Hippocampal formation (tissue), 2 donors: ENCODE measurements at regions not wholly inside any gene's neighbourhood (a gene's known extent, or its start where the extent isn't known, plus 50 kb on each side); places are given as distances from the start of the nearest gene placed in this dataset.
"Not testable (repeated sequence)": the region's sequence is repeated elsewhere in the genome, so short reads cannot be mapped to it uniquely, and the experiment has no call there.

Experiments
- DNase-seq, 2 donors: peaks; one replicate each; lab custom pipeline; 2025; lab: John Stamatoyannopoulos, UW

DNA sequence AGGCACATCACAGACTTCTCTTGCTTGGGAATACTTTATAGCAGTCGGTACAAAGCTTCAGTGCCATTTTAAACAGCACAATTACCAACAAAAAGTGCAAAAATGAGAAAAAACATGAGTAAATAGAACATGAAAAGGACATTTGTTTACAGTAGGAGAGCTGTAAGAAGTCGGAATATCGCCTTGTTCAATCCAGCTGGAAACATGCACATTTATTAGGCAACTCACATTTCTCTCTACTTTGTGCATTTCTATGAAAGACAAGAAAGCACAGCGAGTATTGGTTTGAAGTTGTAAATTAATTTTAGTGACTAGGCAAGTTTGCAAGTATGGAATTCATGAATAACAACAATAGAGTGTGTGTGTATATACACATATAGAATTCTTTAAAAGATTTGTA lies 484.7 kb downstream of the DACH1 start:
- no peak for DNase-seq

DNA sequence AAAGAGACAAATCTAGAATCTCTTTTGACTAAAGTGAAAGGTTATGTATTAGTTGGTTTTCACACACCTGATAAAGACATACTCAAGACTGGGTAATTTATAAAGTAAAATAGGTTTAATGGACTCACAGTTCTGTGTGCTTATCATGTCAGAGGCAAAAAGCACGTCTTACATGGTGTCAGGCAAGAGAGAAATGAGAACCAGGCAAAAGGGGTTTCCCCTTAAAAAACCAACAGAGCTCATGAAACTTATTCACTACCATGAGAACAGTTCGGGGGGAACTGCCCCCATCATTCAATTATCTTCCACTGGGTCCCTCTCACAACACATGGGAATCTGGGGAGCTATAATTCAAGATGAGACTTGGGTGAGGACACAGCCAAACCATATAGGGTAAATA lies 486.8 kb downstream of the DACH1 start:
- no peak for DNase-seq

DNA sequence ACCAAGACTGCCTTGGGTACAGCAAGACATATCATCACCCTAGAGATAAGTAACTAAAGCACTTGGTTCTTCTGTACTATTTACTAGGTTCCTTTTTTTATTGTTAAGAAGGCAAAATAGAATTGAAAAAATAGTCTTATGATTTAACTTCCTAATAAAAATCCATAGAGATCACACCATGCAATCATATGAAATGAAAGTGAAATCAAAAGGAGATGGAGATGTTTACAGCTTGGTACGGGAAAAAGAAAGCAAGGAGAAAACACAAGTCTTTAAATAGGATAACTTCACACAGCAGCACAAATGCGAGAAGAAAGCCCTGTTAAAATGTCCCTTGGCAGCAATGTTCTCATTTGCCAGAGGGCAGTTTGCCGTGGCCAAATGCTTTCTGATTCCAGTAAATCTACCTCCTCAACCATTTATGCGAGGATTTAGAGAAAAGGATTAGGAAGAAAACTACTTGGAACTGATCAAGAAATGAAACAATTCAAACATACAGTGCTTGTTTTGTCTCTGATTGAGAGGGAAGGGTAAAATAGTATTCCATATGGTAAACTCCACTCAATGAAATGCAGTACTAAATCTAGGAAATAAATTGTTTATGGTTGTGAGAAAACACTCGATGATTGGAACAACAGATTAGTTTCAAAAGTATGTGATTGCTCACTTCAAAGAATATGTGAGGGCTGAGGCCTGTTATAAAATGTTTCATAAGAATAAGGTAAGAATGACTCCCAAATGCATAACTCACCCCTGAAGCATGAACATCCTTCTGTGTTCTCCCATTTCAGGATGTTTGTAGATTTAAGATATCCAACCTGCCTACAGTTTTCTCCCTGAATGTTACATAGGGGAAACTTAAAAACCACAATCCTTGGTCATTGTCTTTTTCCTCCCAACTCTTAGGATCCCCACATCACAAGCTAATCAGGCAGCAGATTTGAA lies 487.8 kb downstream of the DACH1 start:
- DNase-seq: no peak

DNA sequence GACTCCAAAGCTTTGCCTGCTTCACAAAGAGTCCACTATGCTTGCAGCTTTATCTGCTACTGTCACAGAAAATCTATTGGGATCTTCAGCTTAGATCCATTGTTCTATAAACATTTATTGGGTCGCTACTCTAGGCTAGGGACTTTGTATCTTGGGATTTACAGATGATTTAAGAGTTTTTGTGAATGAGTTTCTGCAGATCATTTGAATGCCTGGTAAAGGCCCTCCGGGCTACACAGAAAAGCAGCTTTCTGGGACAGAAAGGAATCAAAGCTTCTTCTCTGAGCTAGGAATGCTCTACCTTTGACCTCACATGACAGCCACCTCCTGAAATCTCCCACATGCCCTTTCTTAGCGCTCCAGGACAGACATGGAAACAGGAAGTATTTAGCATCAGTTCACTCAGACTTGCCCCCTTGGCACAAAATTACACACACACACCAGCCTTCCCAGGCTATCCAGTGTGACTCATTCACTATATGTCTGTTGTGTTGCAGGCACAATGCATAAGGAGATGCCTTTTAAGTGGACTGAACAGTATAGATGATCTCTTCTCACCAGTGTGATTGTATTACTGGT lies 492.4 kb downstream of the DACH1 start:
- no peak for DNase-seq

DNA sequence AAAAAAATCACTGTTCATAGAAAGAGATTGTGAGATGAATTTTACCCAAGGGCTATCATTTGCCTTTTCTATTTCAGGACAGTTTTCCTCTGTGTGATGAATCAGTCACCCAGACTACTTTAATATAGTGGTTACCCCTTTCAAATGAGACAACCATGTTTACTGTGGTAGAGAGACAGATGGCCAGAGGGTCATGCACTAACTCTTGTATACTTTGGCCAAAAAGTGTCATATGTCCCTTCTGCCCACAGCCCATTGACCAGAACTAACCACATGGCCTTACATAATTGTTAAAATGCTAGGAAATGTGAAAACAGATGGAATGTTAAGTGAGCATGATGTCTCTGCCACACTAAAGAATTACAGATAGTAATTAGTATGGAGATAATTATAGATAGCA lies 498.7 kb downstream of the DACH1 start:
- DNase-seq: no peak

DNA sequence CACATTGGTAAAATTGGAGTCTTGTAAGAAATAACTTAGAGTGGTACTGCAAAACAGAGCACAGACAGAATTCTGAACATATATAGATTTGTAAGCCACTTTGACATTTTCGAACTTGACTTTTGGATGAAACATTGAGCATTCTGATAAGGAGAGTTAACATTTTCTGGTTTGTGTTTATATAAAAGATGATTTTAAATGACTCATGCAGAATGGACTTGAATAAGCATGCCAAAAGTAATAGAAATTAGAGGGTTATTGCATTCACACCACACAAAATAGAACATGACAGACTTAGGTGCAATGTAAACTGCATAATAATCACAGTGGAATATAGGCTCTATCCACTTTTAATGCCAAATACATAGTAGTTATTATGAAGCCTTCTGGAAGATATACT lies 507.0 kb downstream of the DACH1 start:
- no peak for DNase-seq

DNA sequence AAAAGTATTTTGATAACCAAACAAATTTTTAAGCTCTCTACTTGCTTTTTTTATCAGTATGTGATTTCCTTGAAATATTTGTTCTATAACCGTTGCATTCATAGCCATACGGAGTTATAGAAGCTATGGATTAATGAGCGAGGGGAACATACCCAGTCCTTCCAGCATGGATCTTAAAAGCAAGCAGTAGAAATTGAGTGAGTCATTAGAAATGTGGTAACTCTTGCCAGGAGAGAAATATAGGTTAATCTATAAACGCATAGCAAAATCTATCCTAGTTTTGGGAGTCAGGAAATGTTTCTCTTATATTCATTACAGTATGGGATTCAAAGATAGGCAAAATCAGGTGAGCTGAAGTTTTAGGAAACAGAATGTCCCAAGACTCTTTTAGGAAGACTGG lies 507.4 kb downstream of the DACH1 start:
- no peak for DNase-seq

DNA sequence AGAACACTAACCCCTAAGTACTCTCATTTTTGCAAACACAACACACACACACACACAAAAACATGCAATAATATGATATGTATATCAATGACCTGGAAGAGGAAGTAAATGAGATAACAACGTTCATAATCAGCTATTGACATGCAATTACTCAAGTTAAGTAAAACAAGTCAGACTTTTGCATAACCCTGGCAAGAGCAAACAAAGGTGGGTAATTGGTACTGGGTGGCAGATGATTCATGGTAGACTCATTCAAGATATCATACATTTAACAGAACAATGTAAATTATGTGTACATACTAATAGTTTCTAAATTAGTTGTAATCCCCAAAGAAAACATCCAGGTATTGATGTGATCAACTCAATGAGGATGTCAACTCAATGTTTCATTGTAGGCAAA lies 508.8 kb downstream of the DACH1 start:
- no peak for DNase-seq

DNA sequence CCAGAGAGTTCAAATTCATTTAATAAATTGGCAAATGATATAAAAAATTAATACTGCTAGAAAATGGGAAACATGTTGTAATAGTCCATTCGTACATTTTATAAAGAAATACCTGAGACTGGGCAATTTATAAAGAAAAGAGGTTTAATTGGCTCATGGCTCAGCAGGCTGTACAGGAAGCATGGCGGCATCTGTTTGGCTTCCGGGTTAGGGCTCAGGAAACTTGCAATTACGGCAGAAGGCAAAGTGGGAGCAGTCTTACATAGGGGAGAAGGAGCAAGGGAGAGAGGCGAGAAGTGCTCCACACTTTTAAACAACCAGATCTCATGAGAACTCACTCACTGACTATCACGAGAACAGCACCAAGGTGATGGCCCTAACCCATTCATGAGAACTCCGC lies 512.0 kb downstream of the DACH1 start:
- DNase-seq: no peak

DNA sequence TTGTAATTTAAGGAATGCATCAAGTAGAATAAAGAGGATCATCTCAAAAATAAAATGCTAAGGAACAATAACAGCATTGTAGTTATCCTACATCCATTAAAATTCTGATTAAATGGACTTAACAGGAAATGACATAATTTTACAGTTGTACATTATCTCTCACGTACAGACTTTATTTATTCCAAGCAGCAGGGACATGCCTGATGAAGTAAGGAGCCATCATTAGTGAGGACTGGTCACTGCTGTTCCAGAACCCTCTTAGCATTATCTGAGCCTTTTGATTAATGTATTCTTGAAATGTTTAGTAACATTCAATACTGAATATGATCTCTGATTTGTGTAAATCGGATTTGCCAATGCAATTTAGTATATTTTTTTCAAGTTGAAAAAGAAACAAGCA lies 516.1 kb downstream of the DACH1 start:
- DNase-seq: no peak

DNA sequence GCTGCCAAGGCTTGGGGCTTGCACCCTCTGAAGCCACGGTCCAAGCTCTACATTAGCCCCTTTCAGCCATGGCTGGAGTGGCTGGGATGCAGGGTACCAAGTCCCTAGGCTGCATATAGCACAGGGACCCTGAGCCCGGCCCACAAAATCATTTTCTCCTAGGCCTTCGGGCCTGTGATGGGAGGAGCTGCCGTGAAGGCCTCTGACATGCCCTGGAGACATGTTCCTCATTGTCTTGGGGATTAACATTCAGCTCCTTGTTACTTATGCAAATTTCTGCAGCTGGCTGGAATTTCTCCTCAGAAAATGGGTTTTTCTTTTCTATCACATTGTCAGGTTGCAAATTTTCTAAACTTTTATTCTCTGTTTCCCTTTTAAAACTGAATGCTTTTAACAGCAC lies 521.1 kb downstream of the DACH1 start:
- DNase-seq: not testable (repeated sequence)

DNA sequence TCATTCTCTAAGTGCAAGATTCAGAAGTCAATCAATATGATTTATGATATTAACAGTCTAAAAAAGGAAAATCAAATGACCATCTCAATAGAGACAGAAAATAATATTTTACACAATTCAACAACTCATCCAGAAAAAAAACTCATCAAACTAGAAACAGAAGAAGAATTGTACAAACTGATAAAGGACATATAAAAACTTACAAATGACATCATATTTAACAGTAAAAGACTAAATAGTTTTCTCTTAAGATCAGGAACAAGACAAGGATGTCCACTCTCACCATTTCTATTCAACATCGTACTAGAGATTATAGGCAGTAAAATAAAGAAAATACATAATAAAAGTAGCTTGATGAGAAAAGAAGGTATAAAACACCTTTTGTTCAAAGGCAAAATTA lies 527.3 kb downstream of the DACH1 start:
- no peak for DNase-seq

DNA sequence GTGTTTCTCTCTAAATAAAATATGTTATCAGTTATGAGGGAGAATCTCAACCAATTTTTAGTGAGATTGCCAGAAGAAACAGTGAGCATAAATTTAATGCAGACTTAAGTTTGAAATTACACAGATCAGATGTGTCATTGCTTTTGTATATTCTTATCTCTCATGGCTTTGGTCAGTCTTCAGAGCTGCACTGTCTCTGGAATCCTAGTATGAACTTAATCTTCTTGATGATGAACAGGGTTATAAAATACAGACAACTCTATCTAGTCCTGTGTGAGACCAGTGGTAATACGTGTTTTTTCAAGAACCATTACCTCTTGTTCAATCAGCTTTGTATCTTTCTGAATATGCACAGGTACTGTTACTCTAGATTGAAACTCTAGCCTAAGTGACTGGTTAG lies 528.0 kb downstream of the DACH1 start:
- DNase-seq: no peak

DNA sequence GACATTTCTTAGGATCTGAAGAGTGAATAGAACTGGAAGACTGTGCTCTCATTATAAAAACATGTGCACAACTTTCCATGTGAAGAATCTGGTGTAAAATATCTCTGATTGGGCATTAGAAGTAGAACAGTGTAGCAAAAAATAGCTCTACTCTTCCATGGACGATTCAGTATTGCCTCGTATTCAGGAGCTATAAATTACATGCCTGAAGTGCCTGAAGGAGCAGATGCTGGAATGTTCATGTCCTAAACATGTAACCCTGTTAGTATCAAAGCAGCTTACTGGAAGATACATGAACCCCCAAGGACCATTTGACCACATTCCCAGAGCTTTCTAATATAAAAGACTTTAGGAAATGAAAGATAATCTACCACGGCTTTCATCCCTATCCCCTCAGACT lies 528.9 kb downstream of the DACH1 start:
- no peak for DNase-seq

DNA sequence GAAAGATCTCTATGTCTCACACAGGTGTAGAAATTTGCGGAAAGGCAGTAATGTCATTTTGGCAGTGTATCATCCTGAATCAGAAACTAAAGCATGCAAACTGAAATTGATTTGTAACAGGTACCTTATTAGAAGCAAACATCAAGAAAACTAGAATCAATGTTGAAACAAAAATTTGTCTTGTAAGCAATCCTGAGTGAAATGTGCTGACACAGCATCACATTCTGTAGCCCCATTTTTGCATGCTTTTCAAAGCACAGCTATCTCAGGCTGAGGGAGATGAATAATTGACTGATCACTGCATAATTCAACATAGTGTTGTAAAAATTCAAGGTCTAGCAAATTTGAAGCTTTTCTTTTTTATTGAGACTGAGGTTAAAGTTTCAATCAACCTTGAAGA lies 539.7 kb downstream of the DACH1 start:
- DNase-seq: no peak

DNA sequence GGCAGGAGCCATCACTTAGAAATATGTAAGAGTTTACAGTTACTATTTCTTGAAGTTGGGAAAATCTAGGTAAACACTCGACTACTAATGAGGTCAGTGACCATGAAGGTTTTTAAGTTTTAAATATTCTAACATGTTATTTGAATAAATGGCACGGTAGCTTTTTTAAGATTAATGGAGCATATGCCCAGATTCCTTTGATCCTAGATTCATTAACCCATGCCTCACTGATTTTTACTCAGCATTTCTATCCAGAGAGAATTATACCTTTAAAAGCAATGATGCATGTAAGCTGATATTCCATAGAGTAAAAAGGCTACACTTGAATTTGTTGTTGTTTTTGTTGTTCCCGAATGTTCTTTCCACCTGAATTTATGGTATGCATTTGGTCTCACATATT lies 541.4 kb downstream of the DACH1 start:
- DNase-seq: no peak

DNA sequence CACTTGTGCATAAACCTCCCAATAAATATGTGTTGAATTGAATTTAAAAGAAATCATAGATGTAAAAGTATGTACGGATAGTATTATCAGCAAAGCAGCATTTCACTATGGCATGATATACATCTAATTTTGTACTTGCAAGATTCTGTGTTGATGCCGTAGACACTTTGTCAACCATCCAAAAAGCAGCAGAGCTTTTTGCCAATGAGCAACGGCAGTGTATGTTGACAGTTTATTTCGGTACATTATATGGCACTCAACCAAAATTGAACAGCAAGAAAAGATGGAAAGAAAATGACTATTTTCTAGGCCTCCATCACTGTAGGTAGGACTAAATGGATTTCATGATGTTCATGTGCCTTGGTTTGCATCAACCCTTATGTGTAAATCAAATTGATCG lies 543.7 kb downstream of the DACH1 start:
- DNase-seq: no peak

DNA sequence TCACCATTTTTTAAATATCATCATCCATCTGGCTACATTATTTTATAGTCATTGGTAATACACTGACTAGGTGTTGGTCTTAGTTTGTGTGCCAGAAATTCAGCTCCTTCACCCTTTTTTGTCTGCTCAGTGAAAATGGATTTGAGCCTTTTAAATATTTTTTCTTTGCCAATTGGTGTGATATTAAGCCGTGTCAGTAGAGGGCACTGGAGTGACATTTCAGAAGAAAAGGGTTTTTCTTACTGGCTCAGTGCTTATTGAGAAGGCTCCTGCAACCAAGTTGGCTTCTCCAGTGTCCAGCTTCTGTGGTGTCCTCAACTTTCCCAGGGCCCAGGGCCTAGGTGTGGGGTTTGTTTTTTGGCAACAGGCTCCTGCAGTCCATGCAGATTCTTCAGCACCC lies 546.6 kb downstream of the DACH1 start:
- DNase-seq: no peak

DNA sequence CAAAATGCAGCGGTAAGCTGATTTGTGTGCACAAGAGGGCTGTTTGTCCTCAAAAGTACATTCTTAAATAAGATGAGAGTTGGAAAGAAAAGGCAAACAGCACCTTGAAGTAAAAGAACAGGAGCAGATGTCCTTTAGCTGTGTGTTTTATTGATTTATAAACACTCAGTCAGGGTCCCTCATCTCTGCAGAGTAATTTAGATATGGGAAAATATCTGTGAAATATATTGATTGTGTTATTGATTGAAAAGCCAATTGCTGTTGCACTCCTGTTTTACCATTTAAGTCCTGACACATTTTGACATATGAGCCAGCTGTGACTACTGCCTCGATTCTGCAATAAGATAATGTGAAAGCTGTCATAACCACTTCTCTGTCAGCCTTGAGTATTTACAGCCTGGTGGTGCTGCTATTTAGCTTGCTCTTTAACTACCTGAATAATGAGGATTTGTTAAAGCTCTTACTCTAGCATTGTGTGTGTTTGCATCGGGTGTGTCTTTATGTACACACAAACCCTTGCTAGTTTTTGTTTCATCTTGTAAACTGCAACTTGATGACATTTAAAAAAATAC lies 550.1 kb downstream of the DACH1 start:
- DNase-seq: no peak

DNA sequence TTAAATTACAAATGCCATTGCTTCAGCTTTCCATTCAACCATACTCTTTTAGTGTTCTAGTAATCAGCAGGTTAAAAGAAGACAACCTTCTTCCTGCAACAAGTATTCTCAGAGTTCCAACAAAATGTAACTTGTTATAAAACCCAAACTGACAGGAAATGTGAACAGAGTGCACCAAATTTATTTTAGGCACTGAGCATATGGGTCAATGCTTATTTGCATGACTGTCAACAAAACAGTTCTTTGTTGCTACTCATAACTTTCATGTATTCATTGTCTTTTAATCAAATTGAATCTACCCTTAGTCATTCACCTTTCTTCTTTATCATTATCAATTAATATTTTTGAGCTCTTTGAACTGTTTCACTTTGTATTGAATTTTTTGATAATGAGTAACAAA lies 554.1 kb downstream of the DACH1 start:
- no peak for DNase-seq

DNA sequence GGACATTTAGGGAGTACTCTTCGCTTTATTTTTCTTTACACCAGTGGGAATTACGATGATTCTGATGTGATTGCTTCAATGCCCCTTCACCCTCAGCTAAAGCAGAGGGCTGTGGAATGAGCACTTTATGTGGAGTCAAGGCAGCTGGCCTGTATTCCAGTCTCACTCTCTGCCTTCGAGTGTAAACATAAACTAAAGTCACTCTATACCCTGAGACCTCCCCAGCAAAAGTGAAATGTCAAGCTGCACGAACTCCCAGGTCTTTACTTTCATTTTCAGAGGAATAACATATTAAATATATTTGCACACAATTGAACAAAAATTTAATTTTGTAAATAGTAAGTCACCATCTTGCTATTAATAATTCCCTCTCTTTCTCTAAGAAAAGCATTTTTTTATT lies 557.1 kb downstream of the DACH1 start:
- DNase-seq: no peak

DNA sequence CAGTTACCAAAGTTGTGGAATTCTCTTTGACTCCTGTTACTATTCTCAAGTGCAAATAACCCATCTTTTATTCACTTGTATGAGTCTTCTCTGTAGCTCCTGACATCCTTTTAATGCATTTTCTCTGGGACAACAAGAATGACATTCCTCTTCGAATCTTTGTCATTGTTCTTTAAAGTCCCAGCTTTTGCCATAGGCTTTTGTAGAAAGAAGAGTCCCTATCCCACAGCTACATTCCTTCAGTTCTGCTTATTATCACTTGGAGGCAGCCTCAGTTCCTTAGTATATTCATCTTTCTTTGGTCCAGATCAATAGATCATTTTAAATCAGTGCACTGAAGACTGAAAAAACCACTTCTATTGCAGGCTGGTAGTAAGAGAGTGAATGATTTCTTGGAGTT lies 560.2 kb downstream of the DACH1 start:
- no peak for DNase-seq

DNA sequence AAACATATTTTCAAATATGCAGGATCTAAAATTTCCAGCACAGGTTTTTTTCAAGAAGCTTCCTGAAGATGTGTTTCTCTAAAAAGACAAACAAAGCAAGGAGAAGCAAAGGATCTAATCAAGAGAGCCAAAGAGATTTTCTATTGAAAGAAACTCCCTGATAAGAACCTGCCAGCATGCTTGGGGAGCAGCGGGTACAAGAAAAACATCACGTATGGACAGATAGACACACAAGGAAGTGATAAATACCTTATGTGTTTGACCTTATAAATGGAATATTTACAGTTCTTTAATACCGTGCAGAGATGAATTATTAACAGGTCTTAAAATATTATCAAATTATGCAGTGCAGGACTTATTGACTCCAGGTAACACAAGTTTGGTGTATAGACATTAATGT lies 562.1 kb downstream of the DACH1 start:
- no peak for DNase-seq
